Right lobe of liver (tissue), 6 donors: ENCODE measurements at regions not wholly inside any gene's neighbourhood (a gene's known extent, or its start where the extent isn't known, plus 50 kb on each side); places are given as distances from the start of the nearest gene placed in this dataset.

Experiments
- ATAC-seq, 4 donors: fragments of 200-7000 bp; cut with Tn5 transposase; one replicate each; pipeline ENCODE4 v1.9.1; 2020; ENCODE audit warnings: mild to moderate bottlenecking in 4 of 4, moderate library complexity in 4 of 4
- DNase-seq, 3 donors: peaks; one replicate each; pipeline ENCODE4 v3.0.0-alpha.2; 2020
- H3K27ac ChIP-seq, 3 donors: fragments of 200-600 bp; one replicate each; pipeline ENCODE4 v1.8.0; 2022
- H3K27me3 ChIP-seq, 2 donors: fragments of 200-600 bp; one replicate each; pipeline ENCODE4 v1.8.0; 2022
- H3K36me3 ChIP-seq, 4 donors: fragments of 200-600 bp; sonication (generic) in 1 of 4; one replicate each; pipeline versions ENCODE4 v1.5.1 to v1.8.0; 2017 to 2022; ENCODE audit warnings: control low read depth in 1 of 4
- H3K4me1 ChIP-seq, 4 donors: fragments of 200-600 bp; sonication (generic) in 1 of 4; one replicate each; pipeline versions ENCODE4 v1.5.1 to v1.8.0; 2017 to 2022; ENCODE audit warnings: control low read depth in 1 of 4
- H3K4me3 ChIP-seq, 3 donors: fragments of 200-600 bp; one replicate each; pipeline ENCODE4 v1.8.0; 2022
- H3K9me3 ChIP-seq, 4 donors: fragments of 200-600 bp; sonication (generic) in 1 of 4; one replicate each; pipeline versions ENCODE4 v1.5.1 to v1.8.0; 2017 to 2022; ENCODE audit warnings: control low read depth in 1 of 4
- CTCF ChIP-seq, 4 donors: fragments of 200-600 bp in 3 of 4; fragments of 450-650 bp in 1 of 4; IDR thresholded peaks; one replicate each; pipeline versions ENCODE4 v1.5.1 to v1.8.0; 2016 to 2022; ENCODE audit warnings: antibody characterized with exemption in 4 of 4, mild to moderate bottlenecking in 2 of 4
- POLR2A ChIP-seq: fragments of 450-650 bp; IDR thresholded peaks from one replicate; pipeline ENCODE4 v1.6.1; 2017; ENCODE audit warnings: antibody characterized with exemption, mild to moderate bottlenecking
- WGBS: methylation state at CpG from one replicate; pipeline ENCODE4 v1.1.6; 2018; ENCODE audit warnings: low coverage, low lambda C conversion rate; ENCODE audit not compliant: insufficient coverage; ENCODE audit errors: missing lambda C conversion rate; 5-methylcytosine and 5-hydroxymethylcytosine counted together
- intact Hi-C, 2 donors: fragments of 100-400 bp; cut with DNase I; formaldehyde crosslinking; loops; one replicate each; pipeline versions ENCODE4 v1.11.2 to v1.14.1; 2022
- donor health status: DM: no; HTN: yes; CAD: no.
- donor health status: DM: no; HTN: no; CAD: no.
- donor health status: DM: no; HTN: no; CAD: no.
- donor health status: DM: no; HTN: yes; CAD: no.
- donor health status: DM: no; HTN: yes; CAD: no.

GRCh38 chr2:17010104-17010503 lies 344.5 kb upstream of the CYRIA start:
- Histone ChIP-seq H3K27ac (no peak overlapping the region), H3K36me3 (no peaks in the 10 kb centered on the region), H3K4me3 (no peak overlapping the region), H3K4me1 (no peaks in the 10 kb centered on the region), H3K9me3 (no peaks in the 10 kb centered on the region), H3K27me3 (no peaks in the 10 kb centered on the region)
- intact Hi-C loops, result no loop called here
- TF ChIP-seq CTCF (IDR thresholded peaks at IDR 0.05), result no peak
- no peak for TF ChIP-seq POLR2A
- 86% methylated on average over 2 of the region's 2 CpGs for WGBS
- no peak for ATAC-seq
- DNase-seq, result no peak

GRCh38 chr2:17000184-17000482 lies 334.5 kb upstream of the CYRIA start:
- Histone ChIP-seq H3K4me1 (no peaks in the 10 kb centered on the region), H3K9me3 (peaks cover 0 to 4% (median 0%) of the 10 kb centered on the region in 4 donors), H3K36me3 (no peaks in the 10 kb centered on the region), H3K27ac (no peak overlapping the region), H3K4me3 (no peak overlapping the region), H3K27me3 (no peaks in the 10 kb centered on the region)
- TF ChIP-seq POLR2A, result no peak
- no peak for TF ChIP-seq CTCF (IDR thresholded peaks at IDR 0.05)
- intact Hi-C loops, result no loop called here
- ATAC-seq (no peak), DNase-seq (no peak)
- whole genome bisulfite sequencing, result 100% methylated on average over 1 of the region's 1 CpG

- no peak for ATAC-seq
- H3K9me3 ChIP-seq, result peaks cover 0 to 4% (median 0%) of the 10 kb centered on the region in 4 donors
- intact Hi-C loops, result no loop called here
- H3K27me3 ChIP-seq, result no peaks in the 10 kb centered on the region
- TF ChIP-seq POLR2A (no peak), CTCF (IDR thresholded peaks at IDR 0.05) (no peak)
- H3K36me3 ChIP-seq, result no peaks in the 10 kb centered on the region
- 82% methylated on average over 5 of the region's 6 CpGs for WGBS
- no peak overlapping the region for H3K4me3 ChIP-seq
- no peaks in the 10 kb centered on the region for H3K4me1 ChIP-seq
- DNase-seq, result no peak
- no peak overlapping the region for H3K27ac ChIP-seq
These were observed 333.9 kb upstream of the CYRIA start for GRCh38 chr2:16999347-17000183.

GRCh38 chr2:16978301-16978700 lies 312.7 kb upstream of the CYRIA start:
- ATAC-seq, result no peak

More at GRCh38 chr2:16978301-16978700, 312.7 kb upstream of the CYRIA start:
- 56% methylated on average over 1 of the region's 1 CpG for WGBS
- no peak overlapping the region for H3K4me3 ChIP-seq
- DNase-seq, result no peak
- H3K4me1 ChIP-seq, result peaks cover 0 to 2% (median 0%) of the 10 kb centered on the region in 4 donors
- H3K9me3 ChIP-seq, result no peaks in the 10 kb centered on the region
- H3K27ac ChIP-seq, result no peak overlapping the region
- intact Hi-C loops, result no loop called here
- H3K27me3 ChIP-seq, result no peaks in the 10 kb centered on the region
- no peak for TF ChIP-seq CTCF (IDR thresholded peaks at IDR 0.05)
- TF ChIP-seq POLR2A, result no peak
- no peaks in the 10 kb centered on the region for H3K36me3 ChIP-seq
